Coronary artery (tissue), 2 donors: ENCODE measurements at regions not wholly inside any gene's neighbourhood (a gene's known extent, or its start where the extent isn't known, plus 50 kb on each side); places are given as distances from the start of the nearest gene placed in this dataset.

Experiments used
- DNase-seq: peaks from one replicate; pipeline ENCODE4 v3.0.0-alpha.2; 2017; ENCODE audit warnings: low spot score
- H3K27ac ChIP-seq, 2 donors: fragments of 200-600 bp; sonication (generic); one replicate each; pipeline ENCODE4 v1.5.1; 2016 to 2019
- H3K4me3 ChIP-seq: fragments of 200-600 bp; sonication (generic); 2 replicates; pipeline ENCODE4 v1.5.1; 2016; ENCODE audit warnings: mild to moderate bottlenecking, moderate library complexity
- TF ChIP-seq, protein P1 (sequence below): fragments of 200-600 bp; sonication (generic); IDR thresholded peaks from one replicate; pipeline ENCODE4 v1.5.1; 2019; ENCODE audit warnings: antibody characterized with exemption

DNA sequence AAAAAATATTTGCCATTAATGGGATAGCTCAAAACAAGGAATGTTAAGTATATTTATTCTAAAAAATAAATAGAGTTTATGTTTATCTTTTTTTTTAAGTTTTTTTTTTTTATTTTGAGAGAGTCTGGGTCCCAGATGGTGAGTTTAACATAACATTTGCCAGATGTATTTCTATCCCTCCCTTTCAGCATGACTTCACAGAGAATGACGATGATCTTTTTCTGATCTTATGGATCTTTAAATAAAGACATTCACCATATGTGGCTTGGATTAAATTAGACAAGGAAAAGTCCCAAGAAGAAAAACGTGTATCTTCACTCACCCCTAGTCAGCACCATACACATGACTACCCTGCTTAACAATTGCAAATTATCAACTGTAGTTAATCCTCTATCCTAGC is 839.8 kb upstream of the CNTN5 start:
- DNase-seq, result no peak
- no peak overlapping the region for H3K27ac ChIP-seq
- no peak overlapping the region for H3K4me3 ChIP-seq
- TF ChIP-seq, protein P1, sequence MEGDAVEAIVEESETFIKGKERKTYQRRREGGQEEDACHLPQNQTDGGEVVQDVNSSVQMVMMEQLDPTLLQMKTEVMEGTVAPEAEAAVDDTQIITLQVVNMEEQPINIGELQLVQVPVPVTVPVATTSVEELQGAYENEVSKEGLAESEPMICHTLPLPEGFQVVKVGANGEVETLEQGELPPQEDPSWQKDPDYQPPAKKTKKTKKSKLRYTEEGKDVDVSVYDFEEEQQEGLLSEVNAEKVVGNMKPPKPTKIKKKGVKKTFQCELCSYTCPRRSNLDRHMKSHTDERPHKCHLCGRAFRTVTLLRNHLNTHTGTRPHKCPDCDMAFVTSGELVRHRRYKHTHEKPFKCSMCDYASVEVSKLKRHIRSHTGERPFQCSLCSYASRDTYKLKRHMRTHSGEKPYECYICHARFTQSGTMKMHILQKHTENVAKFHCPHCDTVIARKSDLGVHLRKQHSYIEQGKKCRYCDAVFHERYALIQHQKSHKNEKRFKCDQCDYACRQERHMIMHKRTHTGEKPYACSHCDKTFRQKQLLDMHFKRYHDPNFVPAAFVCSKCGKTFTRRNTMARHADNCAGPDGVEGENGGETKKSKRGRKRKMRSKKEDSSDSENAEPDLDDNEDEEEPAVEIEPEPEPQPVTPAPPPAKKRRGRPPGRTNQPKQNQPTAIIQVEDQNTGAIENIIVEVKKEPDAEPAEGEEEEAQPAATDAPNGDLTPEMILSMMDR, result no peak

DNA sequence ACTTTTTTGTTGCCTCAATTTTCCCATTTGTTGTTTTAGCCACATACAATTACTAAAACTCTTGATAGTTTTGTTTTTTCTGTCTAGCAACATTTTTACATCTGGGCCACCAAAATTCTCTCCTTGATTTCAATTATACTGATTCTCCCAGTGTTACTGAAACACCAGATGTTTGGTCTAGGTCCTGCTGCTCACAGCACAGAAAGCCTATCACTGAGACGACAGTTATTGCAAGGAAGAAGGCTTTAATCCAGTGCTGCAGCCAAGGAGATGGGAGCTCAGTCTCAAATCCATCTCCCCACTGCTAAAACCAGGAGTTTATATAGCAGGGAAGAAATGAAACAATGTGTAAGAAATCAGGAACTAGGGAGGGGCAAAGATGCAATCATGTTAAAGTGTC is 837.7 kb upstream of the CNTN5 start:
- TF ChIP-seq, protein P1, result no peak
- no peak overlapping the region for H3K27ac ChIP-seq
- no peak overlapping the region for H3K4me3 ChIP-seq
- DNase-seq, result no peak

DNA sequence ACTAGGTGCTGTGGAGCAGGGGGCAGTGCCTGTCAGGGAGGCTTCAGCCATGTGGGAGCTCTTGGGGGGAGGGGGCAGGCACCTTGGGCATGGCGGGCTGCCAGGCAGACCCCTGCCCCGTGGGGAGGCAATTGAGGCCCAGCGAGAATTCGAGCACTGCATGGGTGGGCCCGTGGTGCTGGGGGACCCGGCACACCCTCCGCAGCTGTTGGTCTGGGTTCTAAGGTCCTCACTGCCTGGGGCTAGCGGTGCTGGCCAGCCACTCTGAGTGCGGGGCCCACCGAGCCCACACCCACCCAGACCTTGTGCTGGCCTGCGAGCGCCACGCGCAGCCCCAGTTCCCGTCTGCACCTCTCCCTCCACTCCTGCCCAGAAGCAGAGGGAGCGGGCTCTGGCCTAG is 835.5 kb upstream of the CNTN5 start:
- Histone ChIP-seq H3K27ac (no peak overlapping the region), H3K4me3 (no peak overlapping the region)
- TF ChIP-seq, protein P1, result no peak
- no peak for DNase-seq

DNA sequence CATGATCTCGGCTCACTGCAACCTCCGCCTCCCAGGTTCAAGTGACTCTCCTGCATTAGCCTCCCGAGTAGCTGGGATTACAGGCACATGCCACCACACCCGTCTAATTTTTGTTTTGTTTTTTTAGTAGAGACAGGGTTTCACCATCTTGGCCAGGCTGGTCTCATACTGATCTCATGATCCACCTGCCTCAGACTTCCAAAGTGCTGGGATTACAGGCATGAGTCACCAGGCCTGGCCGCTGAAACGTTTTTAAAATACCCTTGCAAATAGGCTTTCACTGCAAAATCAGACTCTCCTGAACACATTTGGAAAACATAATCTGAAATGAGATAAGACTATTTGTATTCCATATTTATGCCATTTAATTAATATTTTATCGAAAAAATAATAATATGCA is 826.1 kb upstream of the CNTN5 start:
- H3K27ac ChIP-seq, result no peak overlapping the region
- H3K4me3 ChIP-seq, result no peak overlapping the region
- TF ChIP-seq, protein P1, result no peak
- no peak for DNase-seq

DNA sequence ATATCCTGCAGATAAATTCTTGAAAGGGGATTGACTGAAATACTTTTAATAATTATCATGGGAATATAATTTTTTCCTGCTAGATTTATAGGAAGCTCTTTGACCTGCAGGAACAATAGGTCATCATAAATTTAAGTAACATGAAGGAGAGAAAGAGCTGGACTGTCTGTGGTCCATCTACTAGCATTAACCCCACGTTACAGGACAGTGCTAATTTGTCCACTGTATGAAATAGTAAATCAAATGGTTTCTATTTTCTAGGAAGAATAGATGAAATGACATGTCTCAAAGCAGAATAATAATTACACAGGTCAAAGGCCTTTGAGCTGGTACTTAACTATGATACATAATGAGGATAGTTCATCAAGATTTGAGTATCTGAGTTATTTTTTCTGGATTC is 825.4 kb upstream of the CNTN5 start:
- TF ChIP-seq, protein P1, result no peak
- no peak overlapping the region for H3K27ac ChIP-seq
- no peak for DNase-seq
- no peak overlapping the region for H3K4me3 ChIP-seq

DNA sequence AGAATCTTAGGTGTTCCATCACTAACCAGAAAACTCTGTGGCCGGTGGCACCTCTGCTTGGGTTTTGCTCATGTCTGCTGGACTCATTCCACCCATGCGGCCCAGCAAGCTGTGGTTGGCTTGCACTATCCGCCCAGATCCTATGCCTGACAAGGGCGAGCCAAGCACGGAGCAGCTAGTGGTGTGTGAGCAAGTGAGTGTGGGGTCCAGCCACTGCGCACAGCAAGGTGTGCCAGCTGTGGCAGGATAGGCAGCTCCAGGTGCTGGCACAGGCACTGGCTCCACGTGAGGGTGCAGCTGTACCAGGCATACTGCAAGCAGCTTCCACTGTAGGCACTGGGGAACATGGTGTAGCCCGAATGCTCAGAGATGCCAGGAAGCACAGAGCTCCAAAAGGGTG is 813.7 kb upstream of the CNTN5 start:
- DNase-seq, result no peak
- H3K27ac ChIP-seq, result no peak overlapping the region
- no peak overlapping the region for H3K4me3 ChIP-seq
- TF ChIP-seq, protein P1, result no peak

DNA sequence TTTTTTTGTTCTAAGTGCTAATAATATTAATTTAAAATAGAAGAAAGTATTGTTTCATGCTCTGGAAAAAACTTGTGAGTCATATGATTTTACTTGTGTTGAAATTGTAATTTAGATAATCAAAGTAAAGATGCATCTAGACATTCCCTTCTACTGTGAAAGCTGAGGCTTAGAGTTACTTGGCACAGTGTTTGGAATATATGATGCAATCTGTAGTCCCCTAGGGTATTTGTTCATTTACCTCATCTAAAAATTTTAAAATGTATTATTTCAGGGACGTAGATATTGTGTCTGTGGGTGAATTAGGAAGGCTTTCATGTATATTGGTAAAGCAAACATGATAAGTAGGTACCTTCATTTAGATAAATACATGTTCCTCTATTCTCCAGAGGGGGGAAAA is 793.5 kb upstream of the CNTN5 start:
- Histone ChIP-seq H3K4me3 (no peak overlapping the region), H3K27ac (no peak overlapping the region)
- no peak for DNase-seq
- TF ChIP-seq, protein P1, result no peak
